AG04449 (cell line): ENCODE measurements at regions not wholly inside any gene's neighbourhood (a gene's known extent, or its start where the extent isn't known, plus 50 kb on each side); places are given as distances from the start of the nearest gene placed in this dataset.
"Not testable (repeated sequence)": the region's sequence is repeated elsewhere in the genome, so short reads cannot be mapped to it uniquely, and the experiment has no call there.

Source experiments
- CTCF ChIA-PET: fragments of 350-600 bp; formaldehyde crosslinking; extraction: SDS; loops from one replicate; lab custom pipeline; 2021; ENCODE audit warnings: antibody characterized with exemption; lab: Yijun Ruan, JAX
- POLR2A ChIA-PET: fragments of 400-600, 350-600 bp; formaldehyde crosslinking; extraction: SDS; loops from one replicate; lab custom pipeline; 2020; ENCODE audit warnings: antibody characterized with exemption, inconsistent platforms; lab: Yijun Ruan, JAX
- DNase-seq: peaks from one replicate; pipeline ENCODE4 v3.0.0-alpha.2; 2010; ENCODE audit warnings: low read depth, low spot score
- H3K4me3 ChIP-seq: 2 replicates; pipeline ENCODE4 v1.5.1; 2011; ENCODE audit warnings: low read depth, mild to moderate bottlenecking, control low read depth, low read length
- CTCF ChIP-seq: IDR thresholded peaks from one replicate; pipeline ENCODE4 v1.5.1; 2011; ENCODE audit warnings: mild to moderate bottlenecking, moderate library complexity, low read length, control low read depth, inconsistent platforms; ENCODE audit not compliant: insufficient read depth; ENCODE audit errors: missing control alignments

- ChIA-PET CTCF (no interaction called here), POLR2A (no interaction called here)
- no peak overlapping the region for H3K4me3 ChIP-seq
- TF ChIP-seq CTCF, result no peak
- no peak for DNase-seq
These were observed 161.9 kb downstream of the FOXD2 start for GRCh38 chr1:47599777-47600176.

GRCh38 chr1:47602491-47602890 lies 164.6 kb downstream of the FOXD2 start:
- DNase-seq, CTCF ChIA-PET, POLR2A ChIA-PET, H3K4me3 ChIP-seq: not testable (repeated sequence)

- POLR2A ChIA-PET, DNase-seq, CTCF ChIA-PET: not testable (repeated sequence)
These were observed 167.0 kb downstream of the FOXD2 start for GRCh38 chr1:47604869-47605268.

GRCh38 chr1:47608296-47608875 lies 170.5 kb downstream of the FOXD2 start:
- TF ChIP-seq CTCF, result no peak
- POLR2A ChIA-PET, result no interaction called here
- no peak overlapping the region for H3K4me3 ChIP-seq
- CTCF ChIA-PET, result no interaction called here
- no peak for DNase-seq

More at GRCh38 chr1:47604869-47605268, 167.0 kb downstream of the FOXD2 start:
- H3K4me3 ChIP-seq, result not testable (repeated sequence)

GRCh38 chr1:47611992-47612391 lies 174.1 kb downstream of the FOXD2 start:
- TF ChIP-seq CTCF, result no peak
- POLR2A ChIA-PET, result no interaction called here
- CTCF ChIA-PET, result no interaction called here
- DNase-seq, result no peak
- H3K4me3 ChIP-seq, result no peak overlapping the region

- TF ChIP-seq CTCF, result no peak
- no peak overlapping the region for H3K4me3 ChIP-seq
- CTCF ChIA-PET, result no interaction called here
- POLR2A ChIA-PET, result no interaction called here
- DNase-seq, result no peak
These were observed 175.0 kb downstream of the FOXD2 start for GRCh38 chr1:47612819-47613218.

GRCh38 chr1:47616036-47616435 lies 178.2 kb downstream of the FOXD2 start:
- ChIA-PET POLR2A (no interaction called here), CTCF (no interaction called here)
- TF ChIP-seq CTCF, result no peak
- no peak for DNase-seq
- no peak overlapping the region for H3K4me3 ChIP-seq

- H3K4me3 ChIP-seq, result no peak overlapping the region
- POLR2A ChIA-PET, result no interaction called here
- no peak for TF ChIP-seq CTCF
- DNase-seq, result no peak
- CTCF ChIA-PET, result no interaction called here
These were observed 179.1 kb downstream of the FOXD2 start for GRCh38 chr1:47616906-47617305.
